ENCODE measurements at regions not wholly inside any gene's neighbourhood (a gene's known extent, or its start where the extent isn't known, plus 50 kb on each side); places are given as distances from the start of the nearest gene placed in this dataset.

DNA sequence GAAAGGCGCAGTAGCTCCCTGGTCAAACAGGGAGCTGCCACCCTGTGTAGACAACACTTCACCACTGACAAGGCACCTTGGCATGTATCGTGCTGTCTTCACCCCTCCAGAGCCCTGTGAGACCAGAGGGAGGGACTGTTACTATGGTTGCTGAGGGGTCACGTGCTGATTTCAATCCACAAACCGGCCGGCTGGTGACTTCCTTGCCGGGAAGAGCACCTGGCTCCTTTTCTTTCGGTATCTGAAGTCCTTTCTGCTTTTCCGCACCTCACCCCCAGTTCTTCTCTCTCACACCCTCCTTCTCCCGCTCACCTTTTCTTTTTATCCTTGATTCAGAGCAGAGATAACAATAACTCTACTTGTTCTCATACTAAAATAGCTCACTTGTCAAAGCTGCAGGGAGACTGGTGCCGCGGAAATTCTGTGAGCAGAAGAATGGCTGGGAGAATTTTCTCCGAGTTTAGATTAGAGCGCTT lies 327.2 kb downstream of the ZSWIM6 start:
- TF ChIP-seq, protein P1, sequence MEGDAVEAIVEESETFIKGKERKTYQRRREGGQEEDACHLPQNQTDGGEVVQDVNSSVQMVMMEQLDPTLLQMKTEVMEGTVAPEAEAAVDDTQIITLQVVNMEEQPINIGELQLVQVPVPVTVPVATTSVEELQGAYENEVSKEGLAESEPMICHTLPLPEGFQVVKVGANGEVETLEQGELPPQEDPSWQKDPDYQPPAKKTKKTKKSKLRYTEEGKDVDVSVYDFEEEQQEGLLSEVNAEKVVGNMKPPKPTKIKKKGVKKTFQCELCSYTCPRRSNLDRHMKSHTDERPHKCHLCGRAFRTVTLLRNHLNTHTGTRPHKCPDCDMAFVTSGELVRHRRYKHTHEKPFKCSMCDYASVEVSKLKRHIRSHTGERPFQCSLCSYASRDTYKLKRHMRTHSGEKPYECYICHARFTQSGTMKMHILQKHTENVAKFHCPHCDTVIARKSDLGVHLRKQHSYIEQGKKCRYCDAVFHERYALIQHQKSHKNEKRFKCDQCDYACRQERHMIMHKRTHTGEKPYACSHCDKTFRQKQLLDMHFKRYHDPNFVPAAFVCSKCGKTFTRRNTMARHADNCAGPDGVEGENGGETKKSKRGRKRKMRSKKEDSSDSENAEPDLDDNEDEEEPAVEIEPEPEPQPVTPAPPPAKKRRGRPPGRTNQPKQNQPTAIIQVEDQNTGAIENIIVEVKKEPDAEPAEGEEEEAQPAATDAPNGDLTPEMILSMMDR (IDR thresholded peaks at IDR 0.05), result no peak
- no peak for TF ChIP-seq POLR2A (IDR thresholded peaks at IDR 0.05)
